AG08395 (cell line): ENCODE measurements at regions not wholly inside any gene's neighbourhood (a gene's known extent, or its start where the extent isn't known, plus 50 kb on each side); places are given as distances from the start of the nearest gene placed in this dataset.
A peak's percentile ranks its signal among the peaks of the same experiment; 100 is the strongest.

Source experiments
- DNase-seq: peaks from one replicate; pipeline ENCODE4 v3.0.0; 2012; ENCODE audit warnings: mixed read lengths, low spot score

DNA sequence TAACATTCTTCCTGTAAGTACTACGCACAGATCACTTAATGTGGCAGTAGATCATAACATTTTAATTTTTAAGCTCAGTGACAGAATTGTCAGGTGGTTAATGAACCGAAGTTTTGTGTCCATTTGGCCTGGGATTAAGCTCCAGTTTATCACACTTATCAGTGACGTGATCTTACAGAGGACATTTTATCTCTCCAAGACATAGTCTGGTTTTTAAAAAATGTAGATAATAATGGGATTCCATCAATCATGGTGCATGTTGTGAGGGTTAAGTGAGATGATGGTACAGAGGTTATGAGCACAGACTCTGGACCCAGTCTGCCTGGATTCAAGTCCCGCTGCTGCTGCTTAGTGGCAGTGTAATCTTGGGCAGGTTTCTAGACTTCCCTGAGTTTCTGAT, 66.0 kb upstream of the ZFAND5 start:
- no peak for DNase-seq

GRCh38 chr9:72428329-72428728, 63.3 kb upstream of the ZFAND5 start:
- peak; percentile 68 for DNase-seq

- peak; percentile 21 for DNase-seq
These were observed 62.8 kb upstream of the ZFAND5 start for GRCh38 chr9:72427801-72428200.

- no peak for DNase-seq
These were observed 59.1 kb upstream of the ZFAND5 start for GRCh38 chr9:72424131-72424530.

GRCh38 chr9:72422214-72422613, 57.2 kb upstream of the ZFAND5 start:
- no peak for DNase-seq

GRCh38 chr9:72420783-72421182, 55.8 kb upstream of the ZFAND5 start:
- no peak for DNase-seq

DNA sequence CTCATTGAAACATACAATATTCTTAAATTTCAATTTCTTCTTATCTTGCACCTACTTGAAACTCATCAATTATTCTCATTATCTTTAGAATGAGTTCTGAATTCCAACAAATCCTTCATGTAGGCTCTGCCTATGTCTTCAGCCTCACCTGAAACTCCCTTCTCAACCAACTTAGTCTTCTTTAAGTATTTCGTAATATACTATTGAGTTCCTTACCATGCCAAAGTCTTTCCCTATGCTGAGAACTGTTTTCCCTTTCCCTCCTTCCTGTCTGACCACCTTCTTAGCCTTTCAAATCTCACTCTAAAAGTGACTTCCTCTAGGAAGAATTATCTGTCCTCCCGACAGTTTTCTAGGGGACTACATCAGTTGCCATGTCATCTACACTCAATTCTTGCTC, 50.9 kb upstream of the ZFAND5 start:
- no peak for DNase-seq

DNA sequence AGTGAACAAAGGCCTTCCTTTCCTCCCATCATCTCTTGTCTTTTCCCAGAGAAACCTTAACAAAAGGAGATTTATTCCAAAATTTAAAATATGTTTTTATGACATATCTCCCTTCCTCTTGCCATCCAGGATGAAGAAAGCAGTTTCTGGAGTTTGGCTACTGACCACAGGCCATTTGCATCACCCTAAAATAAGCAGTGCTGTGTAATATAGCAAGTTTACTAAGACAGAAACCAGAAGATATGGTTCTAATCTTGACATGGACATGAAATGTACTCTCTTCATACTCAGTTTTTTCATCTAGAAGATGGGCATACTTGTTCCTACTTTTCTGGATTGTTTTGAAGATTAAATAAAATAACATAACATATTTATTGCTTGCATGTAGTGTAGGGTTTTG, 50.2 kb upstream of the ZFAND5 start:
- no peak for DNase-seq
